ENCODE measurements at regions not wholly inside any gene's neighbourhood (a gene's known extent, or its start where the extent isn't known, plus 50 kb on each side); places are given as distances from the start of the nearest gene placed in this dataset.

- TF ChIP-seq EZH2 (IDR thresholded peaks at IDR 0.05; ENCODE audit: low read depth): no peak
- TF ChIP-seq, protein P1, sequence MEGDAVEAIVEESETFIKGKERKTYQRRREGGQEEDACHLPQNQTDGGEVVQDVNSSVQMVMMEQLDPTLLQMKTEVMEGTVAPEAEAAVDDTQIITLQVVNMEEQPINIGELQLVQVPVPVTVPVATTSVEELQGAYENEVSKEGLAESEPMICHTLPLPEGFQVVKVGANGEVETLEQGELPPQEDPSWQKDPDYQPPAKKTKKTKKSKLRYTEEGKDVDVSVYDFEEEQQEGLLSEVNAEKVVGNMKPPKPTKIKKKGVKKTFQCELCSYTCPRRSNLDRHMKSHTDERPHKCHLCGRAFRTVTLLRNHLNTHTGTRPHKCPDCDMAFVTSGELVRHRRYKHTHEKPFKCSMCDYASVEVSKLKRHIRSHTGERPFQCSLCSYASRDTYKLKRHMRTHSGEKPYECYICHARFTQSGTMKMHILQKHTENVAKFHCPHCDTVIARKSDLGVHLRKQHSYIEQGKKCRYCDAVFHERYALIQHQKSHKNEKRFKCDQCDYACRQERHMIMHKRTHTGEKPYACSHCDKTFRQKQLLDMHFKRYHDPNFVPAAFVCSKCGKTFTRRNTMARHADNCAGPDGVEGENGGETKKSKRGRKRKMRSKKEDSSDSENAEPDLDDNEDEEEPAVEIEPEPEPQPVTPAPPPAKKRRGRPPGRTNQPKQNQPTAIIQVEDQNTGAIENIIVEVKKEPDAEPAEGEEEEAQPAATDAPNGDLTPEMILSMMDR (conservative IDR thresholded peaks at IDR 0.05): no peak
These were observed 633.7 kb downstream of the LRRIQ3 start for GRCh38 chr1:73564294-73564693.

Measured in PC-9 (cell line).